ENCODE measurements at regions not wholly inside any gene's neighbourhood (a gene's known extent, or its start where the extent isn't known, plus 50 kb on each side); places are given as distances from the start of the nearest gene placed in this dataset.

DNA sequence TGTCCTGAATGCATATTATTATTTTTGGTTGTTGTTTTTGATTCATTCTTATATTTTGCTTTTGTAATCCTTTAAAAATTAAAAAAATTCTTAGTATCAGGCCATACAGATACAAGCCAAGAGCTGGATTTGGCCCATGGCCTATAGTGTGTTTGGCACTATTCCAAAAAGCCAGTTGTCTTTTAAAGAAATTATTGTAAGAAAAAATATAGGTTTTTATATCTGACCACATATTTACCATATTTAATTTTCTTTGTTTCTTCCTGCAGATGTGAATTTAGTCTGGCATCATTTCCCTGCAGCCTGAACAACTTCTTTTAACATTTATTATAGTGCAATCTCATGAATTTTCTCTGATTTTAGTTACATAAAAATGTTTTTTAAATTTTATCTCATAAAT is 652.8 kb upstream of the NR3C2 start:
- TF ChIP-seq, protein P1, sequence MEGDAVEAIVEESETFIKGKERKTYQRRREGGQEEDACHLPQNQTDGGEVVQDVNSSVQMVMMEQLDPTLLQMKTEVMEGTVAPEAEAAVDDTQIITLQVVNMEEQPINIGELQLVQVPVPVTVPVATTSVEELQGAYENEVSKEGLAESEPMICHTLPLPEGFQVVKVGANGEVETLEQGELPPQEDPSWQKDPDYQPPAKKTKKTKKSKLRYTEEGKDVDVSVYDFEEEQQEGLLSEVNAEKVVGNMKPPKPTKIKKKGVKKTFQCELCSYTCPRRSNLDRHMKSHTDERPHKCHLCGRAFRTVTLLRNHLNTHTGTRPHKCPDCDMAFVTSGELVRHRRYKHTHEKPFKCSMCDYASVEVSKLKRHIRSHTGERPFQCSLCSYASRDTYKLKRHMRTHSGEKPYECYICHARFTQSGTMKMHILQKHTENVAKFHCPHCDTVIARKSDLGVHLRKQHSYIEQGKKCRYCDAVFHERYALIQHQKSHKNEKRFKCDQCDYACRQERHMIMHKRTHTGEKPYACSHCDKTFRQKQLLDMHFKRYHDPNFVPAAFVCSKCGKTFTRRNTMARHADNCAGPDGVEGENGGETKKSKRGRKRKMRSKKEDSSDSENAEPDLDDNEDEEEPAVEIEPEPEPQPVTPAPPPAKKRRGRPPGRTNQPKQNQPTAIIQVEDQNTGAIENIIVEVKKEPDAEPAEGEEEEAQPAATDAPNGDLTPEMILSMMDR (IDR thresholded peaks at IDR 0.05), result no peak
- no peaks in the 10 kb centered on the region for H3K27me3 ChIP-seq
- H3K4me1 ChIP-seq, result no peaks in the 10 kb centered on the region
- H3K27ac ChIP-seq, result no peak overlapping the region
- H3K9me3 ChIP-seq, result peaks cover 0 to 8% (median 0%) of the 10 kb centered on the region in 4 donors
- H3K4me3 ChIP-seq, result no peak overlapping the region
- DNase-seq, result no peak
- no peaks in the 10 kb centered on the region for H3K36me3 ChIP-seq

- Histone ChIP-seq H3K27me3 (no peaks in the 10 kb centered on the region), H3K36me3 (no peaks in the 10 kb centered on the region), H3K9me3 (no peaks in the 10 kb centered on the region), H3K4me3 (no peak overlapping the region), H3K4me1 (no peaks in the 10 kb centered on the region), H3K27ac (no peak overlapping the region)
- TF ChIP-seq, protein P1 (IDR thresholded peaks at IDR 0.05), result no peak
- TF ChIP-seq POLR2A (IDR thresholded peaks at IDR 0.05), result no peak
- DNase-seq, result no peak
Measured at GRCh38 chr4:149084144-149084543, 641.9 kb upstream of the NR3C2 start.

GRCh38 chr4:149077181-149077580 is 635.0 kb upstream of the NR3C2 start:
- TF ChIP-seq, protein P1 (IDR thresholded peaks at IDR 0.05), result no peak
- TF ChIP-seq POLR2A (IDR thresholded peaks at IDR 0.05), result no peak
- H3K4me3 ChIP-seq, result no peak overlapping the region
- no peaks in the 10 kb centered on the region for H3K4me1 ChIP-seq
- DNase-seq, result no peak
- no peaks in the 10 kb centered on the region for H3K36me3 ChIP-seq
- no peaks in the 10 kb centered on the region for H3K9me3 ChIP-seq
- H3K27me3 ChIP-seq, result no peaks in the 10 kb centered on the region
- H3K27ac ChIP-seq, result no peak overlapping the region

- no peak for DNase-seq
- no peak overlapping the region for H3K27ac ChIP-seq
- TF ChIP-seq POLR2A (IDR thresholded peaks at IDR 0.05), result no peak
- TF ChIP-seq, protein P1 (IDR thresholded peaks at IDR 0.05), result no peak
- no peaks in the 10 kb centered on the region for H3K4me1 ChIP-seq
- H3K9me3 ChIP-seq, result no peaks in the 10 kb centered on the region
- no peaks in the 10 kb centered on the region for H3K36me3 ChIP-seq
- H3K4me3 ChIP-seq, result no peak overlapping the region
- no peaks in the 10 kb centered on the region for H3K27me3 ChIP-seq
Measured at GRCh38 chr4:149076401-149076800, 634.2 kb upstream of the NR3C2 start.

GRCh38 chr4:149072384-149072783 is 630.2 kb upstream of the NR3C2 start:
- no peak for DNase-seq
- Histone ChIP-seq H3K27ac (no peak overlapping the region), H3K9me3 (no peaks in the 10 kb centered on the region), H3K4me3 (no peak overlapping the region), H3K4me1 (no peaks in the 10 kb centered on the region), H3K36me3 (no peaks in the 10 kb centered on the region), H3K27me3 (no peaks in the 10 kb centered on the region)
- TF ChIP-seq POLR2A (IDR thresholded peaks at IDR 0.05), result no peak
- TF ChIP-seq, protein P1 (IDR thresholded peaks at IDR 0.05), result no peak

DNA sequence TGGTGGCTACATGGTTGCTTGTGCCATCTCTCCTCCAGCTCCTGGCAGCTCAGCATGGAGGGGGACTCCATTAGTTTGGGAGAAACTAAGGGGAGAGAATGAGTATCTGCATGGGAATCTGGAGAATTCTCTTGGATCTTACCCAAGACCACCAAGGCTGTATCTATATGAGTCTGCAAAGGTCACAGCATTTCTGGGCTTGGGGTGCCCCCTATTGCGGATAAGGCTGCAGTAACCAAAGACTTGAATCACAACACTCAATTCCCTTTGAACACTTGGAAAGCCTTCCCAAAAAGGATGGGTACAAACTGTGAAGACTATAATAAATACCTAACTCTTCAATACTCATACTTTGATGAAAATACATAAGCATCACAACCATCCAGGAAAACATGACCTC is 623.5 kb upstream of the NR3C2 start:
- Histone ChIP-seq H3K4me1 (no peaks in the 10 kb centered on the region), H3K9me3 (no peaks in the 10 kb centered on the region), H3K27ac (no peak overlapping the region), H3K27me3 (no peaks in the 10 kb centered on the region), H3K36me3 (no peaks in the 10 kb centered on the region), H3K4me3 (no peak overlapping the region)
- TF ChIP-seq, protein P1 (IDR thresholded peaks at IDR 0.05), result no peak
- no peak for TF ChIP-seq POLR2A (IDR thresholded peaks at IDR 0.05)
- DNase-seq, result no peak

Data from Peyer's patch (tissue), 4 donors.